HCT116 (cell line): ENCODE measurements at regions not wholly inside any gene's neighbourhood (a gene's known extent, or its start where the extent isn't known, plus 50 kb on each side); places are given as distances from the start of the nearest gene placed in this dataset.

ENCODE experiments used
- ATAC-seq: fragments of 200-7000 bp; cut with Tn5 transposase; 2 replicates; pipeline ENCODE4 v1.9.1; 2020; ENCODE audit warnings: mild to moderate bottlenecking, moderate library complexity
- BruUV-seq: library from RNA; stranded (reverse); fragments of 400-500 nt; replicated peaks from 2 replicates; lab custom pipeline; 2021; lab: Mats Ljungman, UMichigan
- CTCF ChIA-PET: fragments of 300-600 bp; sonication (Branson Sonifier 250); formaldehyde crosslinking; loops from one replicate; lab custom pipeline; 2021; ENCODE audit warnings: antibody characterized with exemption; lab: Charles Lee
- POLR2A ChIA-PET: fragments of 300-600, 350-600 bp; sonication (Branson Sonifier 250); formaldehyde crosslinking; loops from one replicate; lab custom pipeline; 2021; ENCODE audit warnings: antibody characterized with exemption; lab: Charles Lee
- RAD21 ChIA-PET, 2 experiments: fragments of 300-600 bp; sonication (Branson Sonifier 250); formaldehyde crosslinking; loops; one replicate each; lab custom pipeline; 2023; ENCODE audit warnings: low total read pairs in 2 of 2; ENCODE audit not compliant: uncharacterized antibody in 2 of 2, unreplicated experiment in 2 of 2, low non-redundant PET in 1 of 2; lab: Charles Lee
- DNase-seq: peaks from one replicate; pipeline ENCODE4 v3.0.0-alpha.2; 2010; ENCODE audit warnings: low read depth, low spot score
- H2AFZ ChIP-seq: fragments of 200-600 bp; shearing (Covaris generic), sonication (generic); 2 replicates; pipeline ENCODE4 v1.6.1; 2017; ENCODE audit warnings: low read depth, mixed run types, mixed read lengths, antibody characterized with exemption, low read length; ENCODE audit not compliant: poor library complexity, severe bottlenecking
- H3K27ac ChIP-seq: 2 replicates; pipeline ENCODE4 v1.5.1; 2012; ENCODE audit warnings: low read depth, low read length
- H3K27me3 ChIP-seq: fragments of 200-600 bp; sonication (generic); 2 replicates; pipeline ENCODE4 v1.6.1; 2016; ENCODE audit warnings: mixed run types, low read length, mixed read lengths; ENCODE audit not compliant: insufficient read depth
- H3K36me3 ChIP-seq, 2 experiments: fragments of 200-500 bp in 1 of 2; fragments of 200-600 bp in 1 of 2; sonication (Bioruptor generic) in 1 of 2; sonication (generic) in 1 of 2; 2 replicates each; pipeline versions ENCODE4 v1.5.1 to v1.6.1; 2014 to 2016; ENCODE audit warnings: low read length in 2 of 2, inconsistent platforms in 1 of 2, mixed read lengths in 1 of 2, mixed run types in 1 of 2; ENCODE audit not compliant: insufficient read depth in 2 of 2, control insufficient read depth in 1 of 2
- H3K4me1 ChIP-seq, 2 experiments: fragments of 200-600 bp in 1 of 2; sonication (generic) in 1 of 2; 2 replicates each; pipeline versions ENCODE4 v1.5.1 to v1.6.1; 2012 to 2017; ENCODE audit warnings: low read length in 2 of 2, inconsistent platforms in 1 of 2, mild to moderate bottlenecking in 1 of 2, mixed read lengths in 1 of 2, mixed run types in 1 of 2, moderate library complexity in 1 of 2; ENCODE audit not compliant: insufficient read depth in 2 of 2, control insufficient read depth in 1 of 2
- H3K4me2 ChIP-seq: fragments of 200-600 bp; sonication (generic); 2 replicates; pipeline ENCODE4 v1.6.1; 2017; ENCODE audit warnings: mixed run types, low read length, mixed read lengths
- H3K4me3 ChIP-seq, 2 experiments: fragments of 200-600 bp in 1 of 2; sonication (generic) in 1 of 2; replicated peaks in 1 of 2; 2 replicates each; pipeline ENCODE4 v1.5.1; 2011 to 2016; ENCODE audit warnings: low read length in 2 of 2, control low read depth in 1 of 2, low read depth in 1 of 2, mild to moderate bottlenecking in 1 of 2, mixed read lengths in 1 of 2, mixed run types in 1 of 2
- H3K79me2 ChIP-seq: fragments of 200-600 bp; sonication (generic); 2 replicates; pipeline ENCODE4 v1.6.1; 2017; ENCODE audit warnings: mild to moderate bottlenecking, mixed run types, low read length, moderate library complexity, mixed read lengths; ENCODE audit not compliant: insufficient read depth
- H3K9ac ChIP-seq: fragments of 200-600 bp; sonication (generic); 2 replicates; pipeline ENCODE4 v1.6.1; 2016; ENCODE audit warnings: low read length, mixed read lengths
- H3K9me2 ChIP-seq: fragments of 200-600 bp; sonication (generic), shearing (Covaris generic); 2 replicates; pipeline ENCODE4 v1.6.1; 2017; ENCODE audit warnings: mixed run types, mild to moderate bottlenecking, moderate library complexity; ENCODE audit not compliant: insufficient read depth
- H3K9me3 ChIP-seq, 2 experiments: fragments of 200-500 bp in 1 of 2; fragments of 200-600 bp in 1 of 2; sonication (Bioruptor generic) in 1 of 2; sonication (generic) in 1 of 2; 2 replicates each; pipeline ENCODE4 v1.6.1; 2014 to 2017; ENCODE audit warnings: low read length in 2 of 2, mixed read lengths in 2 of 2, inconsistent platforms in 1 of 2, low read depth in 1 of 2, mild to moderate bottlenecking in 1 of 2, mixed run types in 1 of 2, moderate library complexity in 1 of 2; ENCODE audit not compliant: control insufficient read depth in 1 of 2, insufficient read depth in 1 of 2
- H4K20me1 ChIP-seq: fragments of 200-600 bp; sonication (generic), shearing (Covaris generic); 2 replicates; pipeline ENCODE4 v1.6.1; 2017; ENCODE audit warnings: mixed run types, mild to moderate bottlenecking, moderate library complexity; ENCODE audit not compliant: insufficient read depth
- CBX3 ChIP-seq: IDR thresholded peaks from 2 replicates; pipeline ENCODE4 v1.6.1; 2012; ENCODE audit warnings: low read depth
- CEBPB ChIP-seq: IDR thresholded peaks from 2 replicates; pipeline ENCODE4 v1.6.1; 2012; ENCODE audit warnings: low read depth
- EZH2 ChIP-seq: fragments of 200-600 bp; sonication (generic); IDR thresholded peaks from 2 replicates; pipeline ENCODE4 v1.6.1; 2017; ENCODE audit warnings: antibody characterized with exemption, mixed run types
- EZH2phosphoT487 ChIP-seq: fragments of 200-600 bp; IDR thresholded peaks from 2 replicates; pipeline ENCODE4 v1.6.1; 2018; ENCODE audit warnings: antibody characterized with exemption, borderline replicate concordance
- JUND ChIP-seq: IDR thresholded peaks from 2 replicates; pipeline ENCODE4 v1.6.1; 2012
- POLR2A ChIP-seq: IDR thresholded peaks from 2 replicates; pipeline ENCODE4 v1.7.0; 2011; ENCODE audit warnings: borderline replicate concordance; ENCODE audit not compliant: insufficient read depth, insufficient read length; ENCODE audit errors: extremely low read depth
- POLR2AphosphoS5 ChIP-seq: IDR thresholded peaks from 2 replicates; pipeline ENCODE4 v1.6.1; 2011; ENCODE audit warnings: mild to moderate bottlenecking, low read depth, low read length, moderate library complexity
- RAD21 ChIP-seq: IDR thresholded peaks from 2 replicates; pipeline ENCODE4 v1.6.1; 2012; ENCODE audit warnings: low read depth, mild to moderate bottlenecking
- SIN3A ChIP-seq: IDR thresholded peaks from 2 replicates; pipeline ENCODE4 v1.6.1; 2012; ENCODE audit warnings: low read depth
- YY1 ChIP-seq: IDR thresholded peaks from 2 replicates; pipeline ENCODE4 v1.6.1; 2011; ENCODE audit warnings: low read length, low read depth, moderate library complexity, mild to moderate bottlenecking; ENCODE audit not compliant: insufficient replicate concordance; ENCODE audit errors: extremely low read depth
- ZFX ChIP-seq: fragments of 450-650 bp; IDR thresholded peaks from 2 replicates; pipeline ENCODE4 v1.6.1; 2017
- intact Hi-C: fragments of 100-400 bp; cut with micrococcal nuclease; formaldehyde crosslinking; loops from 2 replicates; pipeline ENCODE4 v1.10.0; 2022
- TF ChIP-seq, protein P1 (sequence below): IDR thresholded peaks from 2 replicates; pipeline ENCODE4 v1.6.1; 2011; ENCODE audit warnings: mild to moderate bottlenecking, low read length, moderate library complexity; ENCODE audit not compliant: insufficient replicate concordance; ENCODE audit errors: extremely low read depth
- TF ChIP-seq, protein P2 (sequence below): IDR thresholded peaks from 2 replicates; pipeline ENCODE4 v1.6.1; 2012; ENCODE audit warnings: low read depth
- TF ChIP-seq, protein P3 (sequence below): IDR thresholded peaks from 2 replicates; pipeline ENCODE4 v1.6.1; 2012
- TF ChIP-seq, protein P4 (sequence below): IDR thresholded peaks from 2 replicates; pipeline ENCODE4 v1.6.1; 2012
- TF ChIP-seq, protein P5 (sequence below), 3 experiments: fragments of 200-600 bp in 1 of 3; sonication (generic) in 1 of 3; IDR thresholded peaks in 2 of 3; conservative IDR thresholded peaks in 1 of 3; 2 replicates each; pipeline ENCODE4 v1.5.1; 2012 to 2017; ENCODE audit warnings: low read depth in 2 of 3, low read length in 2 of 3, antibody characterized with exemption in 1 of 3, borderline replicate concordance in 1 of 3, control low read depth in 1 of 3, mild to moderate bottlenecking in 1 of 3, mixed read lengths in 1 of 3, mixed run types in 1 of 3, moderate library complexity in 1 of 3; ENCODE audit not compliant: insufficient read depth in 1 of 3

DNA sequence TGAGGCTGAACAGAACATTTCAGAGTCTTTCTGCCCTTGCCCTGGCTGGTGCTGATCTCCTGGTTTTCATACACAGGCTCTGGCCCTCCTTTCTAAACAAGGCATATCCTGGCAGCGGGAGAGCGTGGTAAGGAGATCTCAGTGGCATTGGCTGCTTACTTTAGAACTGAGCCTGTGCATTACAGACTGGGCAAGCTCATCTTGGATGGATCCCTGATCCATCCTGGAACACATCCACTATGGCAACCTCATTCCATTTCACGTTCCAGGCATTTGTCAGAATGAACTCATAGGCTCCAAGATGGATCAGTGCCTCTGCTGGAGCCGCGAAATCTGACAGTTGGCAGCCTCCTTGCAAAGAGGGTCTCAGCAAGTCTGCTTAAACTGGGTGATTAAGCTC, 224.5 kb upstream of the PELI2 start:
- H4K20me1 ChIP-seq = no peaks in the 10 kb centered on the region
- H3K36me3 ChIP-seq = no peaks in the 10 kb centered on the region
- BruUV-seq = no TSS peak
- H3K9me3 ChIP-seq = no peaks in the 10 kb centered on the region
- H3K79me2 ChIP-seq = no peaks in the 10 kb centered on the region
- H3K4me2 ChIP-seq = no peak overlapping the region
- no peaks in the 10 kb centered on the region for H3K4me1 ChIP-seq
- no peak overlapping the region for H3K9ac ChIP-seq
- intact Hi-C loops = no loop called here
- ChIA-PET POLR2A (no interaction called here), CTCF (no interaction called here), RAD21 (no interaction called here)
- H3K27me3 ChIP-seq = no peaks in the 10 kb centered on the region; the same call in 1 of the 2 replicates
- no peak for DNase-seq
- TF ChIP-seq RAD21 (no peak), EZH2 (no peak), YY1 (no peak), EZH2phosphoT487 (no peak), ZFX (no peak), JUND (no peak), CEBPB (no peak), SIN3A (no peak), CBX3 (no peak), POLR2A (no peak), POLR2AphosphoS5 (no peak)
- TF ChIP-seq, protein P1, sequence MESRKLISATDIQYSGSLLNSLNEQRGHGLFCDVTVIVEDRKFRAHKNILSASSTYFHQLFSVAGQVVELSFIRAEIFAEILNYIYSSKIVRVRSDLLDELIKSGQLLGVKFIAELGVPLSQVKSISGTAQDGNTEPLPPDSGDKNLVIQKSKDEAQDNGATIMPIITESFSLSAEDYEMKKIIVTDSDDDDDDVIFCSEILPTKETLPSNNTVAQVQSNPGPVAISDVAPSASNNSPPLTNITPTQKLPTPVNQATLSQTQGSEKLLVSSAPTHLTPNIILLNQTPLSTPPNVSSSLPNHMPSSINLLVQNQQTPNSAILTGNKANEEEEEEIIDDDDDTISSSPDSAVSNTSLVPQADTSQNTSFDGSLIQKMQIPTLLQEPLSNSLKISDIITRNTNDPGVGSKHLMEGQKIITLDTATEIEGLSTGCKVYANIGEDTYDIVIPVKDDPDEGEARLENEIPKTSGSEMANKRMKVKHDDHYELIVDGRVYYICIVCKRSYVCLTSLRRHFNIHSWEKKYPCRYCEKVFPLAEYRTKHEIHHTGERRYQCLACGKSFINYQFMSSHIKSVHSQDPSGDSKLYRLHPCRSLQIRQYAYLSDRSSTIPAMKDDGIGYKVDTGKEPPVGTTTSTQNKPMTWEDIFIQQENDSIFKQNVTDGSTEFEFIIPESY = no peak
- TF ChIP-seq, protein P2, sequence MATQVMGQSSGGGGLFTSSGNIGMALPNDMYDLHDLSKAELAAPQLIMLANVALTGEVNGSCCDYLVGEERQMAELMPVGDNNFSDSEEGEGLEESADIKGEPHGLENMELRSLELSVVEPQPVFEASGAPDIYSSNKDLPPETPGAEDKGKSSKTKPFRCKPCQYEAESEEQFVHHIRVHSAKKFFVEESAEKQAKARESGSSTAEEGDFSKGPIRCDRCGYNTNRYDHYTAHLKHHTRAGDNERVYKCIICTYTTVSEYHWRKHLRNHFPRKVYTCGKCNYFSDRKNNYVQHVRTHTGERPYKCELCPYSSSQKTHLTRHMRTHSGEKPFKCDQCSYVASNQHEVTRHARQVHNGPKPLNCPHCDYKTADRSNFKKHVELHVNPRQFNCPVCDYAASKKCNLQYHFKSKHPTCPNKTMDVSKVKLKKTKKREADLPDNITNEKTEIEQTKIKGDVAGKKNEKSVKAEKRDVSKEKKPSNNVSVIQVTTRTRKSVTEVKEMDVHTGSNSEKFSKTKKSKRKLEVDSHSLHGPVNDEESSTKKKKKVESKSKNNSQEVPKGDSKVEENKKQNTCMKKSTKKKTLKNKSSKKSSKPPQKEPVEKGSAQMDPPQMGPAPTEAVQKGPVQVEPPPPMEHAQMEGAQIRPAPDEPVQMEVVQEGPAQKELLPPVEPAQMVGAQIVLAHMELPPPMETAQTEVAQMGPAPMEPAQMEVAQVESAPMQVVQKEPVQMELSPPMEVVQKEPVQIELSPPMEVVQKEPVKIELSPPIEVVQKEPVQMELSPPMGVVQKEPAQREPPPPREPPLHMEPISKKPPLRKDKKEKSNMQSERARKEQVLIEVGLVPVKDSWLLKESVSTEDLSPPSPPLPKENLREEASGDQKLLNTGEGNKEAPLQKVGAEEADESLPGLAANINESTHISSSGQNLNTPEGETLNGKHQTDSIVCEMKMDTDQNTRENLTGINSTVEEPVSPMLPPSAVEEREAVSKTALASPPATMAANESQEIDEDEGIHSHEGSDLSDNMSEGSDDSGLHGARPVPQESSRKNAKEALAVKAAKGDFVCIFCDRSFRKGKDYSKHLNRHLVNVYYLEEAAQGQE = no peak
- TF ChIP-seq, protein P3, sequence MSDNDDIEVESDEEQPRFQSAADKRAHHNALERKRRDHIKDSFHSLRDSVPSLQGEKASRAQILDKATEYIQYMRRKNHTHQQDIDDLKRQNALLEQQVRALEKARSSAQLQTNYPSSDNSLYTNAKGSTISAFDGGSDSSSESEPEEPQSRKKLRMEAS = no peak
- TF ChIP-seq, protein P4, sequence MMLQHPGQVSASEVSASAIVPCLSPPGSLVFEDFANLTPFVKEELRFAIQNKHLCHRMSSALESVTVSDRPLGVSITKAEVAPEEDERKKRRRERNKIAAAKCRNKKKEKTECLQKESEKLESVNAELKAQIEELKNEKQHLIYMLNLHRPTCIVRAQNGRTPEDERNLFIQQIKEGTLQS = no peak
- TF ChIP-seq, protein P5, sequence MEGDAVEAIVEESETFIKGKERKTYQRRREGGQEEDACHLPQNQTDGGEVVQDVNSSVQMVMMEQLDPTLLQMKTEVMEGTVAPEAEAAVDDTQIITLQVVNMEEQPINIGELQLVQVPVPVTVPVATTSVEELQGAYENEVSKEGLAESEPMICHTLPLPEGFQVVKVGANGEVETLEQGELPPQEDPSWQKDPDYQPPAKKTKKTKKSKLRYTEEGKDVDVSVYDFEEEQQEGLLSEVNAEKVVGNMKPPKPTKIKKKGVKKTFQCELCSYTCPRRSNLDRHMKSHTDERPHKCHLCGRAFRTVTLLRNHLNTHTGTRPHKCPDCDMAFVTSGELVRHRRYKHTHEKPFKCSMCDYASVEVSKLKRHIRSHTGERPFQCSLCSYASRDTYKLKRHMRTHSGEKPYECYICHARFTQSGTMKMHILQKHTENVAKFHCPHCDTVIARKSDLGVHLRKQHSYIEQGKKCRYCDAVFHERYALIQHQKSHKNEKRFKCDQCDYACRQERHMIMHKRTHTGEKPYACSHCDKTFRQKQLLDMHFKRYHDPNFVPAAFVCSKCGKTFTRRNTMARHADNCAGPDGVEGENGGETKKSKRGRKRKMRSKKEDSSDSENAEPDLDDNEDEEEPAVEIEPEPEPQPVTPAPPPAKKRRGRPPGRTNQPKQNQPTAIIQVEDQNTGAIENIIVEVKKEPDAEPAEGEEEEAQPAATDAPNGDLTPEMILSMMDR (IDR thresholded peaks at IDR 0.05 in 2 of 3, conservative IDR thresholded peaks at IDR 0.05 in 1 of 3; ENCODE audit: borderline replicate concordance in 1 of 3, insufficient read depth in 1 of 3, low read depth in 2 of 3, low read length in 2 of 3) = no peak
- no peak overlapping the region for H3K4me3 ChIP-seq
- no peak for ATAC-seq
- no peaks in the 10 kb centered on the region for H3K9me2 ChIP-seq
- no peak overlapping the region for H2AFZ ChIP-seq
- no peak overlapping the region for H3K27ac ChIP-seq
